IMR-90 (cell line): ENCODE measurements at regions not wholly inside any gene's neighbourhood (a gene's known extent, or its start where the extent isn't known, plus 50 kb on each side); places are given as distances from the start of the nearest gene placed in this dataset.

Source experiments
- ATAC-seq: fragments of 200-7000 bp; cut with Tn5 transposase; 2 replicates; pipeline ENCODE4 v1.9.1; 2020; ENCODE audit warnings: low read depth, mild to moderate bottlenecking, moderate library complexity
- BruUV-seq: library from RNA; stranded (reverse); fragments of 400-500 nt; replicated peaks from 2 replicates; lab custom pipeline; 2021; lab: Mats Ljungman, UMichigan
- CTCF ChIA-PET: fragments of 300-600 bp; formaldehyde crosslinking; extraction: SDS; loops from one replicate; lab custom pipeline; 2021; ENCODE audit warnings: antibody characterized with exemption; lab: Yijun Ruan, JAX
- POLR2A ChIA-PET: fragments of 300-600 bp; sonication (Branson Sonifier 250); formaldehyde crosslinking; loops from one replicate; lab custom pipeline; 2022; ENCODE audit warnings: antibody characterized with exemption; ENCODE audit not compliant: unreplicated experiment; lab: Charles Lee
- DNase-seq: peaks from one replicate; pipeline ENCODE4 v3.0.0; 2013
- H2AFZ ChIP-seq: replicated peaks from 2 replicates; pipeline ENCODE3; 2013; ENCODE audit warnings: low read length, mild to moderate bottlenecking; ENCODE audit not compliant: poor library complexity
- H2AK5ac ChIP-seq: 2 replicates; pipeline ENCODE4 v1.6.1; 2013; ENCODE audit warnings: low read depth, low read length, inconsistent platforms
- H2AK9ac ChIP-seq: replicated peaks from 2 replicates; pipeline ENCODE3; 2013; ENCODE audit warnings: mild to moderate bottlenecking, low read depth, low read length, moderate library complexity; ENCODE audit not compliant: poor library complexity
- H2BK120ac ChIP-seq: 2 replicates; pipeline ENCODE4 v1.6.1; 2013; ENCODE audit warnings: low read depth, low read length, inconsistent platforms
- H2BK15ac ChIP-seq: 3 replicates; pipeline ENCODE4 v1.6.1; 2013; ENCODE audit warnings: low read depth, low read length, inconsistent platforms
- H2BK20ac ChIP-seq: 2 replicates; pipeline ENCODE4 v1.6.1; 2013; ENCODE audit warnings: low read depth, mild to moderate bottlenecking, inconsistent platforms, low read length, moderate library complexity
- H2BK5ac ChIP-seq: 2 replicates; pipeline ENCODE4 v1.6.1; 2013; ENCODE audit warnings: mild to moderate bottlenecking, low read depth, low read length, inconsistent platforms; ENCODE audit not compliant: poor library complexity, severe bottlenecking
- H3K14ac ChIP-seq: replicated peaks from 2 replicates; pipeline ENCODE4 v1.6.1; 2013; ENCODE audit warnings: low read depth, low read length, inconsistent platforms
- H3K18ac ChIP-seq: 2 replicates; pipeline ENCODE4 v1.6.1; 2013; ENCODE audit warnings: low read depth, low read length, control low read depth
- H3K23ac ChIP-seq: 2 replicates; pipeline ENCODE4 v1.6.1; 2013; ENCODE audit warnings: low read depth, low read length, inconsistent platforms
- H3K27ac ChIP-seq: 2 replicates; pipeline ENCODE4 v1.5.1; 2013; ENCODE audit warnings: mild to moderate bottlenecking, control low read depth, low read length; ENCODE audit not compliant: insufficient read depth
- H3K27me3 ChIP-seq: 2 replicates; pipeline ENCODE4 v1.6.1; 2013; ENCODE audit warnings: low read length; ENCODE audit not compliant: control insufficient read depth, insufficient read depth
- H3K36me3 ChIP-seq: 2 replicates; pipeline ENCODE4 v1.6.1; 2013; ENCODE audit warnings: low read length, mixed read lengths; ENCODE audit not compliant: control insufficient read depth, insufficient read depth
- H3K4ac ChIP-seq: 2 replicates; pipeline ENCODE4 v1.6.1; 2013; ENCODE audit warnings: low read depth, low read length, inconsistent platforms
- H3K4me1 ChIP-seq: 2 replicates; pipeline ENCODE4 v1.6.1; 2013; ENCODE audit warnings: low read length, mixed read lengths; ENCODE audit not compliant: control insufficient read depth, insufficient read depth
- H3K4me2 ChIP-seq: 2 replicates; pipeline ENCODE4 v1.6.1; 2013; ENCODE audit warnings: low read depth, mild to moderate bottlenecking, control low read depth, low read length, moderate library complexity
- H3K4me3 ChIP-seq: 2 replicates; pipeline ENCODE4 v1.5.1; 2013; ENCODE audit warnings: low read depth, mild to moderate bottlenecking, control low read depth, low read length, moderate library complexity; ENCODE audit not compliant: insufficient read depth
- H3K56ac ChIP-seq: 2 replicates; pipeline ENCODE4 v1.6.1; 2013; ENCODE audit warnings: low read length, inconsistent platforms; ENCODE audit not compliant: insufficient read depth; ENCODE audit errors: extremely low read depth
- H3K79me1 ChIP-seq, 2 experiments: 2 replicates each; pipeline ENCODE4 v1.6.1; 2013; ENCODE audit warnings: low read length in 2 of 2, inconsistent platforms in 1 of 2, low read depth in 1 of 2
- H3K9ac ChIP-seq: 2 replicates; pipeline ENCODE4 v1.6.1; 2013; ENCODE audit warnings: low read depth, low read length, control low read depth
- H3K9me1 ChIP-seq: 2 replicates; pipeline ENCODE4 v1.6.1; 2013; ENCODE audit warnings: low read length, inconsistent platforms; ENCODE audit not compliant: insufficient read depth
- H3K9me3 ChIP-seq: 2 replicates; pipeline ENCODE4 v1.6.1; 2013; ENCODE audit warnings: low read length; ENCODE audit not compliant: control insufficient read depth, insufficient read depth
- H4K20me1 ChIP-seq: 2 replicates; pipeline ENCODE4 v1.6.1; 2013; ENCODE audit warnings: low read length, inconsistent platforms; ENCODE audit not compliant: insufficient read depth
- H4K5ac ChIP-seq: 2 replicates; pipeline ENCODE4 v1.6.1; 2013; ENCODE audit warnings: mild to moderate bottlenecking, low read depth, low read length, control low read depth
- H4K8ac ChIP-seq, 2 experiments: 2 replicates each; pipeline ENCODE4 v1.6.1; 2013; ENCODE audit warnings: low read depth in 2 of 2, low read length in 2 of 2, control low read depth in 1 of 2, inconsistent platforms in 1 of 2
- H4K91ac ChIP-seq: 2 replicates; pipeline ENCODE4 v1.6.1; 2013; ENCODE audit warnings: low read depth, low read length, inconsistent platforms; ENCODE audit not compliant: insufficient read depth
- BHLHE40 ChIP-seq: fragments of 150-350 bp; IDR thresholded peaks from 2 replicates; pipeline ENCODE4 v1.6.1; 2016; ENCODE audit warnings: mild to moderate bottlenecking, low read depth, low read length
- CEBPB ChIP-seq: IDR thresholded peaks from 2 replicates; pipeline ENCODE4 v1.6.1; 2012; ENCODE audit warnings: low read depth, low read length, improper control_type of control experiment
- CHD1 ChIP-seq: IDR thresholded peaks from 2 replicates; pipeline ENCODE4 v1.6.1; 2012; ENCODE audit warnings: low read depth, low read length, improper control_type of control experiment
- FOS ChIP-seq: fragments of 150-350 bp; IDR thresholded peaks from 2 replicates; pipeline ENCODE4 v1.6.1; 2016; ENCODE audit warnings: low read depth, low read length
- MAFK ChIP-seq: IDR thresholded peaks from 2 replicates; pipeline ENCODE4 v1.6.1; 2012; ENCODE audit warnings: low read depth, low read length, improper control_type of control experiment
- MAZ ChIP-seq: IDR thresholded peaks from 2 replicates; pipeline ENCODE4 v1.6.1; 2012; ENCODE audit warnings: low read depth, mild to moderate bottlenecking, low read length, improper control_type of control experiment, moderate library complexity, borderline replicate concordance
- MXI1 ChIP-seq: IDR thresholded peaks from 2 replicates; pipeline ENCODE4 v1.6.1; 2012; ENCODE audit warnings: low read depth, mild to moderate bottlenecking, low read length, moderate library complexity, borderline replicate concordance
- NFE2L2 ChIP-seq: fragments of 150-350 bp; IDR thresholded peaks from 2 replicates; pipeline ENCODE4 v1.6.1; 2016; ENCODE audit warnings: low read depth, mild to moderate bottlenecking, low read length
- POLR2A ChIP-seq: IDR thresholded peaks from 2 replicates; pipeline ENCODE4 v1.6.1; 2012; ENCODE audit warnings: mild to moderate bottlenecking, low read depth, low read length
- RAD21 ChIP-seq: IDR thresholded peaks from 2 replicates; pipeline ENCODE4 v1.6.1; 2012; ENCODE audit warnings: low read length, improper control_type of control experiment
- RCOR1 ChIP-seq: IDR thresholded peaks from 2 replicates; pipeline ENCODE4 v1.6.1; 2012; ENCODE audit warnings: mild to moderate bottlenecking, low read length, improper control_type of control experiment; ENCODE audit not compliant: insufficient replicate concordance
- RFX5 ChIP-seq: IDR thresholded peaks from 2 replicates; pipeline ENCODE4 v1.8.0; 2012; ENCODE audit warnings: low read depth, mild to moderate bottlenecking, low read length, moderate library complexity
- SMC3 ChIP-seq: fragments of 150-350 bp; IDR thresholded peaks from 2 replicates; pipeline ENCODE4 v1.6.1; 2016; ENCODE audit warnings: low read depth, mild to moderate bottlenecking, antibody characterized with exemption, low read length, moderate library complexity
- WGBS, 2 experiments: methylation state at CpG; one replicate each; pipeline versions ENCODE4 v1.1.5 to v1.1.7; 2013; ENCODE audit warnings: missing lambda C conversion rate in 2 of 2; ENCODE audit not compliant: insufficient read length in 1 of 2; ENCODE audit errors: extremely low coverage in 2 of 2; 5-methylcytosine and 5-hydroxymethylcytosine counted together
- dilution Hi-C: fragments of 300-500 bp; cut with HindIII; formaldehyde crosslinking; loops from one replicate; pipeline ENCODE4 v1.14.3; 2018; ENCODE audit warnings: low sequenced_read_pairs; ENCODE audit not compliant: unreplicated experiment
- in situ Hi-C: fragments of 300-500 bp; cut with MboI; formaldehyde crosslinking; loops from 3 replicates; pipeline ENCODE4 v1.14.3; 2019; ENCODE audit warnings: low sequenced_read_pairs, inconsistent platforms, mixed read lengths
- intact Hi-C: fragments of 100-400 bp; cut with micrococcal nuclease; formaldehyde crosslinking; loops from 2 replicates; pipeline ENCODE4 v1.10.0; 2022
- TF ChIP-seq, protein P1 (sequence below): conservative IDR thresholded peaks from 2 replicates; pipeline ENCODE4 v1.5.1; 2012; ENCODE audit warnings: mild to moderate bottlenecking, low read depth, low read length, improper control_type of control experiment
- TF ChIP-seq, protein P2 (sequence below): fragments of 150-350 bp; IDR thresholded peaks from 2 replicates; pipeline ENCODE4 v1.6.1; 2016; ENCODE audit warnings: low read depth, mild to moderate bottlenecking, low read length, moderate library complexity, borderline replicate concordance
- TF ChIP-seq, protein P3 (sequence below): fragments of 150-350 bp; IDR thresholded peaks from 2 replicates; pipeline ENCODE4 v1.6.1; 2017; ENCODE audit warnings: mild to moderate bottlenecking, antibody characterized with exemption, low read length, low read depth

DNA sequence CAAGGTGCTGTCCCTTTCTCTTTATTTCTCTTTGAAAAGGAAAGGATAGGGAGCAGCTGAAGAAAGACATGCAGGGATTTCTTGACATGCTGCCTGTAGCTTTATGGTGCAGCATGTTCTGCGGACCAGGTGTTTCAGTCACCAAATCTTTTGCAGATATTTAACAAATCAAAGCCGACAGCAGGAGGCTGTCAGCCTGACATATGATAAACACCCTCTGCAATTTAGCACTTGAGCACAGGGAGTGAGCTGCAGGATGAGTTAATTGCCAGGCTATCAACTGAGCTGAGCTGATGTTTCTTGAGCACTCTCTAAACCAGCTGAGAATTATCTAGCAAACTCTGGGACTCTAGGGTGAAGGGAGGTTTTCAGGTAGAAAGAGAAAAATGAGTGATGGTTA lies 212.8 kb upstream of the ATP10B start:
- H3K14ac ChIP-seq, result no peak overlapping the region
- H4K5ac ChIP-seq, result no peak overlapping the region
- no peak overlapping the region for H3K56ac ChIP-seq
- in situ Hi-C loops, result no loop called here
- no peak overlapping the region for H3K4ac ChIP-seq
- H3K9me1 ChIP-seq, result no peaks in the 10 kb centered on the region
- H3K9ac ChIP-seq, result no peak overlapping the region
- ChIA-PET POLR2A (no interaction called here), CTCF (no interaction called here)
- BruUV-seq, result no TSS peak
- no peak overlapping the region for H3K23ac ChIP-seq
- no peak overlapping the region for H2BK20ac ChIP-seq
- H2AK9ac ChIP-seq, result no peak overlapping the region
- H2AK5ac ChIP-seq, result no peak overlapping the region
- H3K79me1 ChIP-seq, result no peaks in the 10 kb centered on the region
- TF ChIP-seq RCOR1 (no peak), POLR2A (no peak), RFX5 (no peak), BHLHE40 (no peak), FOS (no peak), CHD1 (no peak), SMC3 (no peak), RAD21 (no peak), MAFK (no peak), MAZ (no peak), MXI1 (no peak), CEBPB (no peak), NFE2L2 (no peak)
- TF ChIP-seq, protein P1, sequence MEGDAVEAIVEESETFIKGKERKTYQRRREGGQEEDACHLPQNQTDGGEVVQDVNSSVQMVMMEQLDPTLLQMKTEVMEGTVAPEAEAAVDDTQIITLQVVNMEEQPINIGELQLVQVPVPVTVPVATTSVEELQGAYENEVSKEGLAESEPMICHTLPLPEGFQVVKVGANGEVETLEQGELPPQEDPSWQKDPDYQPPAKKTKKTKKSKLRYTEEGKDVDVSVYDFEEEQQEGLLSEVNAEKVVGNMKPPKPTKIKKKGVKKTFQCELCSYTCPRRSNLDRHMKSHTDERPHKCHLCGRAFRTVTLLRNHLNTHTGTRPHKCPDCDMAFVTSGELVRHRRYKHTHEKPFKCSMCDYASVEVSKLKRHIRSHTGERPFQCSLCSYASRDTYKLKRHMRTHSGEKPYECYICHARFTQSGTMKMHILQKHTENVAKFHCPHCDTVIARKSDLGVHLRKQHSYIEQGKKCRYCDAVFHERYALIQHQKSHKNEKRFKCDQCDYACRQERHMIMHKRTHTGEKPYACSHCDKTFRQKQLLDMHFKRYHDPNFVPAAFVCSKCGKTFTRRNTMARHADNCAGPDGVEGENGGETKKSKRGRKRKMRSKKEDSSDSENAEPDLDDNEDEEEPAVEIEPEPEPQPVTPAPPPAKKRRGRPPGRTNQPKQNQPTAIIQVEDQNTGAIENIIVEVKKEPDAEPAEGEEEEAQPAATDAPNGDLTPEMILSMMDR, result no peak
- TF ChIP-seq, protein P2, sequence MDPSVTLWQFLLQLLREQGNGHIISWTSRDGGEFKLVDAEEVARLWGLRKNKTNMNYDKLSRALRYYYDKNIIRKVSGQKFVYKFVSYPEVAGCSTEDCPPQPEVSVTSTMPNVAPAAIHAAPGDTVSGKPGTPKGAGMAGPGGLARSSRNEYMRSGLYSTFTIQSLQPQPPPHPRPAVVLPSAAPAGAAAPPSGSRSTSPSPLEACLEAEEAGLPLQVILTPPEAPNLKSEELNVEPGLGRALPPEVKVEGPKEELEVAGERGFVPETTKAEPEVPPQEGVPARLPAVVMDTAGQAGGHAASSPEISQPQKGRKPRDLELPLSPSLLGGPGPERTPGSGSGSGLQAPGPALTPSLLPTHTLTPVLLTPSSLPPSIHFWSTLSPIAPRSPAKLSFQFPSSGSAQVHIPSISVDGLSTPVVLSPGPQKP, result no peak
- TF ChIP-seq, protein P3, sequence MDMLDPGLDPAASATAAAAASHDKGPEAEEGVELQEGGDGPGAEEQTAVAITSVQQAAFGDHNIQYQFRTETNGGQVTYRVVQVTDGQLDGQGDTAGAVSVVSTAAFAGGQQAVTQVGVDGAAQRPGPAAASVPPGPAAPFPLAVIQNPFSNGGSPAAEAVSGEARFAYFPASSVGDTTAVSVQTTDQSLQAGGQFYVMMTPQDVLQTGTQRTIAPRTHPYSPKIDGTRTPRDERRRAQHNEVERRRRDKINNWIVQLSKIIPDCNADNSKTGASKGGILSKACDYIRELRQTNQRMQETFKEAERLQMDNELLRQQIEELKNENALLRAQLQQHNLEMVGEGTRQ, result no peak
- no peak overlapping the region for H2AFZ ChIP-seq
- H3K9me3 ChIP-seq, result peaks cover 5% of the 10 kb centered on the region; the same call in 1 of the 2 replicates
- no peak overlapping the region for H3K4me2 ChIP-seq
- H2BK5ac ChIP-seq, result no peak overlapping the region
- H3K27me3 ChIP-seq, result no peaks in the 10 kb centered on the region
- no peak overlapping the region for H3K27ac ChIP-seq
- DNase-seq (no peak), ATAC-seq (no peak)
- no peaks in the 10 kb centered on the region for H4K20me1 ChIP-seq
- H3K4me1 ChIP-seq, result no peaks in the 10 kb centered on the region
- H3K36me3 ChIP-seq, result no peaks in the 10 kb centered on the region
- H4K91ac ChIP-seq, result no peak overlapping the region
- dilution Hi-C loops, result no loop called here
- no peak overlapping the region for H3K4me3 ChIP-seq
- H4K8ac ChIP-seq, result no peak overlapping the region
- intact Hi-C loops, result no loop called here
- no peak overlapping the region for H3K18ac ChIP-seq
- no peak overlapping the region for H2BK120ac ChIP-seq
- H2BK15ac ChIP-seq, result no peak overlapping the region
- WGBS, 2 experiments, result no CpG with 5 or more reads among the region's 2 CpGs
